ENCODE measurements at regions not wholly inside any gene's neighbourhood (a gene's known extent, or its start where the extent isn't known, plus 50 kb on each side); places are given as distances from the start of the nearest gene placed in this dataset.
"Not testable (repeated sequence)": the region's sequence is repeated elsewhere in the genome, so short reads cannot be mapped to it uniquely, and the experiment has no call there.

DNA sequence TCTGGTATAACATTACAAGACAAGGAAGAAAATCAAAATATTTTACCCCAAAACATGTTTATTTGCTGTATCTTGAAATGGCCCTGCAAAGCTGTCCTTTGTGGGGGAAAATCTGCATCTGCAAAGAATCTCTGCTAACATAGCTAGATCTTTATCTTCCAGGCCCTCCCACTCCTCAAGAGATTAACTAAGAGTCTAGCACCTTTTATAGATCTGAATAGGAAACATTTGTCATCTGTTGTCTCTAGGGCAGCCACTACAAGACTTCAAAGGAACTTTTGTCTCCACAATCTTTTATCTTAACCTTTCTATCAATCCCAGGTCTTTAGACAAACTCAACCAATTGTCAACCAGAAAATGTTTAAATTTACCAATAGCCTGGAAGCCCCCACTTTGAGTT is 427.6 kb upstream of the ID2 start:
- TF ChIP-seq POLR2A (IDR thresholded peaks at IDR 0.05), result not testable (repeated sequence)
- TF ChIP-seq, protein P1, sequence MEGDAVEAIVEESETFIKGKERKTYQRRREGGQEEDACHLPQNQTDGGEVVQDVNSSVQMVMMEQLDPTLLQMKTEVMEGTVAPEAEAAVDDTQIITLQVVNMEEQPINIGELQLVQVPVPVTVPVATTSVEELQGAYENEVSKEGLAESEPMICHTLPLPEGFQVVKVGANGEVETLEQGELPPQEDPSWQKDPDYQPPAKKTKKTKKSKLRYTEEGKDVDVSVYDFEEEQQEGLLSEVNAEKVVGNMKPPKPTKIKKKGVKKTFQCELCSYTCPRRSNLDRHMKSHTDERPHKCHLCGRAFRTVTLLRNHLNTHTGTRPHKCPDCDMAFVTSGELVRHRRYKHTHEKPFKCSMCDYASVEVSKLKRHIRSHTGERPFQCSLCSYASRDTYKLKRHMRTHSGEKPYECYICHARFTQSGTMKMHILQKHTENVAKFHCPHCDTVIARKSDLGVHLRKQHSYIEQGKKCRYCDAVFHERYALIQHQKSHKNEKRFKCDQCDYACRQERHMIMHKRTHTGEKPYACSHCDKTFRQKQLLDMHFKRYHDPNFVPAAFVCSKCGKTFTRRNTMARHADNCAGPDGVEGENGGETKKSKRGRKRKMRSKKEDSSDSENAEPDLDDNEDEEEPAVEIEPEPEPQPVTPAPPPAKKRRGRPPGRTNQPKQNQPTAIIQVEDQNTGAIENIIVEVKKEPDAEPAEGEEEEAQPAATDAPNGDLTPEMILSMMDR (IDR thresholded peaks at IDR 0.05), result not testable (repeated sequence)

Data from adrenal gland (tissue), 5 donors.